MM.1S (cell line): ENCODE measurements at regions not wholly inside any gene's neighbourhood (a gene's known extent, or its start where the extent isn't known, plus 50 kb on each side); places are given as distances from the start of the nearest gene placed in this dataset.

ENCODE experiments used
- DNase-seq: peaks from one replicate; pipeline ENCODE4 v3.0.0-alpha.2; 2015
- H2AFZ ChIP-seq: fragments of 300-600 bp; sonication (generic); 2 replicates; pipeline ENCODE4 v1.6.0; 2016; ENCODE audit warnings: antibody characterized with exemption, low read length
- H3F3A ChIP-seq: fragments of 300-600 bp; sonication (generic); 2 replicates; pipeline ENCODE4 v1.6.1; 2016; ENCODE audit warnings: mild to moderate bottlenecking, antibody characterized with exemption, low read length, moderate library complexity, mixed read lengths; ENCODE audit not compliant: insufficient read depth
- H3K27ac ChIP-seq: fragments of 300-600 bp; sonication (generic); 2 replicates; pipeline ENCODE4 v1.5.1; 2016; ENCODE audit warnings: mild to moderate bottlenecking, low read length
- H3K27me3 ChIP-seq: fragments of 300-600 bp; sonication (generic); replicated peaks from 2 replicates; pipeline ENCODE4 v1.6.0; 2016; ENCODE audit warnings: low read length; ENCODE audit not compliant: insufficient read depth
- H3K36me3 ChIP-seq: fragments of 300-600 bp; sonication (generic); replicated peaks from 2 replicates; pipeline ENCODE4 v1.6.1; 2016; ENCODE audit warnings: mild to moderate bottlenecking, low read length, mixed read lengths; ENCODE audit not compliant: insufficient read depth
- H3K4me1 ChIP-seq: fragments of 300-600 bp; sonication (generic); 2 replicates; pipeline ENCODE4 v1.6.1; 2016; ENCODE audit warnings: low read length, mixed read lengths
- H3K4me2 ChIP-seq: fragments of 300-600 bp; sonication (generic); 2 replicates; pipeline ENCODE4 v1.6.0; 2016; ENCODE audit warnings: low read depth, low read length
- H3K4me3 ChIP-seq: fragments of 300-600 bp; sonication (generic); 2 replicates; pipeline ENCODE4 v1.5.1; 2016; ENCODE audit warnings: low read length, mixed read lengths
- H3K79me2 ChIP-seq: fragments of 300-600 bp; sonication (generic); 2 replicates; pipeline ENCODE4 v1.6.1; 2016; ENCODE audit warnings: mixed run types, low read length, mixed read lengths
- H3K9ac ChIP-seq: fragments of 300-600 bp; sonication (generic); 2 replicates; pipeline ENCODE4 v1.6.1; 2016; ENCODE audit warnings: low read length, mixed read lengths
- H3K9me2 ChIP-seq: fragments of 300-600 bp; sonication (generic); replicated peaks from 2 replicates; pipeline ENCODE4 v1.6.1; 2016; ENCODE audit warnings: mild to moderate bottlenecking, low read length, mixed read lengths; ENCODE audit not compliant: insufficient read depth
- H3K9me3 ChIP-seq: fragments of 300-600 bp; sonication (generic); replicated peaks from 2 replicates; pipeline ENCODE4 v1.6.1; 2016; ENCODE audit warnings: mild to moderate bottlenecking, low read length, mixed read lengths; ENCODE audit not compliant: insufficient read depth
- H4K20me1 ChIP-seq: fragments of 300-600 bp; sonication (generic); 2 replicates; pipeline ENCODE4 v1.6.1; 2016; ENCODE audit warnings: mild to moderate bottlenecking, low read length, moderate library complexity, mixed read lengths; ENCODE audit not compliant: insufficient read depth
- EZH2 ChIP-seq: fragments of 300-600 bp; sonication (generic); optimal IDR thresholded peaks from 2 replicates; pipeline ENCODE3; 2017; ENCODE audit warnings: low read depth, mild to moderate bottlenecking, antibody characterized with exemption, low read length, mixed read lengths
- EZH2phosphoT487 ChIP-seq: fragments of 300-600 bp; sonication (generic); IDR thresholded peaks from 2 replicates; pipeline ENCODE4 v1.6.1; 2018; ENCODE audit warnings: antibody characterized with exemption, low read length
- TF ChIP-seq, protein P1 (sequence below): fragments of 300-600 bp; sonication (generic); IDR thresholded peaks from 2 replicates; pipeline ENCODE4 v1.5.1; 2016; ENCODE audit warnings: antibody characterized with exemption, low read length, mixed read lengths

DNA sequence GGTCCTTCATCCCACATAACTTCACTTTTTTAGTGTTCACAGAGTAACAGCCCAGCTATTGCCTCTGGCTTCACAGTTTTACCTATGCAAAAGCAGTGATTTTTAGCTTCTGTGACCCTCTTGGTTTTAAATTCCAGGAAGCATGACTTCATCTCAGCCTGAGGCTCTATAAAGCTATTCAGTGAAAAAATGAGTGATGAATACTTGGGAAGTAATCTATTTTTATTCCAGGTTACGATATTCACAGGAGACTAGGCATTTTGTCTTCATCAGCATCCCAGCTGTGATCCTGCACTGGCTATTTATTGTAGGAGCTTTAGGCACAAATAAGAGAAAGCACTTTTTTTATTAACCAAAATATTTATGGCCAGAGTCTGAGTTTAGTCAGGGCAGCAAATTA is 164.8 kb downstream of the SNAPC1 start:
- H3F3A ChIP-seq, result no peaks in the 10 kb centered on the region
- no peak for DNase-seq
- H3K9me2 ChIP-seq, result no peaks in the 10 kb centered on the region
- no peaks in the 10 kb centered on the region for H4K20me1 ChIP-seq
- H3K4me1 ChIP-seq, result no peaks in the 10 kb centered on the region
- no peak overlapping the region for H2AFZ ChIP-seq
- H3K36me3 ChIP-seq, result no peaks in the 10 kb centered on the region
- no peaks in the 10 kb centered on the region for H3K9me3 ChIP-seq
- H3K27ac ChIP-seq, result no peak overlapping the region
- no peak overlapping the region for H3K4me3 ChIP-seq
- H3K79me2 ChIP-seq, result no peaks in the 10 kb centered on the region
- TF ChIP-seq EZH2phosphoT487 (no peak), EZH2 (no peak)
- TF ChIP-seq, protein P1, sequence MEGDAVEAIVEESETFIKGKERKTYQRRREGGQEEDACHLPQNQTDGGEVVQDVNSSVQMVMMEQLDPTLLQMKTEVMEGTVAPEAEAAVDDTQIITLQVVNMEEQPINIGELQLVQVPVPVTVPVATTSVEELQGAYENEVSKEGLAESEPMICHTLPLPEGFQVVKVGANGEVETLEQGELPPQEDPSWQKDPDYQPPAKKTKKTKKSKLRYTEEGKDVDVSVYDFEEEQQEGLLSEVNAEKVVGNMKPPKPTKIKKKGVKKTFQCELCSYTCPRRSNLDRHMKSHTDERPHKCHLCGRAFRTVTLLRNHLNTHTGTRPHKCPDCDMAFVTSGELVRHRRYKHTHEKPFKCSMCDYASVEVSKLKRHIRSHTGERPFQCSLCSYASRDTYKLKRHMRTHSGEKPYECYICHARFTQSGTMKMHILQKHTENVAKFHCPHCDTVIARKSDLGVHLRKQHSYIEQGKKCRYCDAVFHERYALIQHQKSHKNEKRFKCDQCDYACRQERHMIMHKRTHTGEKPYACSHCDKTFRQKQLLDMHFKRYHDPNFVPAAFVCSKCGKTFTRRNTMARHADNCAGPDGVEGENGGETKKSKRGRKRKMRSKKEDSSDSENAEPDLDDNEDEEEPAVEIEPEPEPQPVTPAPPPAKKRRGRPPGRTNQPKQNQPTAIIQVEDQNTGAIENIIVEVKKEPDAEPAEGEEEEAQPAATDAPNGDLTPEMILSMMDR, result no peak
- no peaks in the 10 kb centered on the region for H3K27me3 ChIP-seq
- no peak overlapping the region for H3K4me2 ChIP-seq
- H3K9ac ChIP-seq, result no peak overlapping the region

DNA sequence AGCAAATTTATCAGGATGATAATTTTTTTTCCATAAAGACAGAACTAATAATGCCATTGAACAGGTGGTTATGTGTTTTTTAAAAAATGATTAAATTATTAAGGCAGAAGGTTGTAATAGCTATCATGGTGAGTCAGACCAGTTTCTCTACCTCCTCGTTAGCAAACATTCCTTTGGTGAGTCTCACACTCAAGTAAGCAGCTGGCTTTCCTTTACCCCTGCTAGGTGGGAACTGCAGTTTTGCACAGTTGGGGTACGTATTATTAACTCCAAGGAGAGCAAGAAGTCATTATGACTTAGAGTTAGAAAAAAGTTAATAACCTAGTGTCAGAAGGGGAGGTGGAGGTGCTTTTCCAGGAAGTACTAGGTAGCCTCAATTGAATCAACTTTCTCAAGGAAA is 165.3 kb downstream of the SNAPC1 start:
- H3K4me2 ChIP-seq, result no peak overlapping the region
- no peaks in the 10 kb centered on the region for H3K9me3 ChIP-seq
- TF ChIP-seq EZH2phosphoT487 (no peak), EZH2 (no peak)
- TF ChIP-seq, protein P1, result no peak
- H4K20me1 ChIP-seq, result no peaks in the 10 kb centered on the region
- no peaks in the 10 kb centered on the region for H3K36me3 ChIP-seq
- H3K27me3 ChIP-seq, result no peaks in the 10 kb centered on the region
- no peaks in the 10 kb centered on the region for H3F3A ChIP-seq
- H3K4me1 ChIP-seq, result no peaks in the 10 kb centered on the region
- no peak overlapping the region for H3K27ac ChIP-seq
- H2AFZ ChIP-seq, result no peak overlapping the region
- no peak overlapping the region for H3K9ac ChIP-seq
- no peak overlapping the region for H3K4me3 ChIP-seq
- H3K79me2 ChIP-seq, result no peaks in the 10 kb centered on the region
- no peaks in the 10 kb centered on the region for H3K9me2 ChIP-seq
- DNase-seq, result no peak

DNA sequence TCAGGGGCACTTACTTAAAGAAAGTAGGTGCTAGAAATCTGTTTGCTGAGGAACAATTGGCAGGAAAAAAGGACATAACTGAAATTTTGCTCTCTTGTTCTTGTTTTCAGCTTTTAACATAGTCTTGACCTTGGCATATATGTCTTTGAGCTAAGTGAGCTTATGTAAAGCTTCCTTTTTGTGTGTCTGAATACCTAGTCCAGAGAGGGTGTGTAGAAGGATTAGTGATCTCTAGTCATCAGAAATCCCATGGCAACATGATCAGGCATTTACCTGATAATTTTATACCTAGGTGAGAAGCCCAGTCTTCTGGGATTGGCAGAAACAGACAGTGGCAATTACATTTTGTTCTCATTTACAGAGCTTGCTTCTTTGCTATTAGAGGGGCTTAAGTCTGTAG is 166.1 kb downstream of the SNAPC1 start:
- no peak overlapping the region for H2AFZ ChIP-seq
- no peak overlapping the region for H3K4me2 ChIP-seq
- H3K9ac ChIP-seq, result no peak overlapping the region
- no peaks in the 10 kb centered on the region for H3K9me3 ChIP-seq
- TF ChIP-seq, protein P1, result no peak
- TF ChIP-seq EZH2, result no peak
- TF ChIP-seq EZH2phosphoT487, result no peak
- no peak overlapping the region for H3K4me3 ChIP-seq
- H3K9me2 ChIP-seq, result no peaks in the 10 kb centered on the region
- H4K20me1 ChIP-seq, result no peaks in the 10 kb centered on the region
- no peak overlapping the region for H3K27ac ChIP-seq
- no peaks in the 10 kb centered on the region for H3F3A ChIP-seq
- no peaks in the 10 kb centered on the region for H3K36me3 ChIP-seq
- no peak for DNase-seq
- no peaks in the 10 kb centered on the region for H3K4me1 ChIP-seq
- no peaks in the 10 kb centered on the region for H3K27me3 ChIP-seq
- no peaks in the 10 kb centered on the region for H3K79me2 ChIP-seq
